Activated CD8-positive, alpha-beta memory T cell treated with anti-CD3 and anti-CD28 coated beads, Interleukin-2, amount 50 U/mL, for 1 hour (primary cell): ENCODE measurements at regions not wholly inside any gene's neighbourhood (a gene's known extent, or its start where the extent isn't known, plus 50 kb on each side); places are given as distances from the start of the nearest gene placed in this dataset.
"Not testable (repeated sequence)": the region's sequence is repeated elsewhere in the genome, so short reads cannot be mapped to it uniquely, and the experiment has no call there.

Experiments used
- DNase-seq: peaks from one replicate; pipeline ENCODE4 v3.0.0-alpha.2; 2020; ENCODE audit errors: extremely low read depth

GRCh38 chr12:91680864-91681263, 464.8 kb downstream of the BTG1 start:
- DNase-seq: no peak

- DNase-seq: no peak
Measured at GRCh38 chr12:91677556-91677955, 468.1 kb downstream of the BTG1 start.

- DNase-seq: no peak
Measured at GRCh38 chr12:91675401-91675800, 470.2 kb downstream of the BTG1 start.

- DNase-seq: no peak
Measured at GRCh38 chr12:91672130-91672529, 473.5 kb downstream of the BTG1 start.

- no peak for DNase-seq
Measured at GRCh38 chr12:91667694-91668093, 478.0 kb downstream of the BTG1 start.

GRCh38 chr12:91663744-91664143, 481.1 kb upstream of the DCN start:
- no peak for DNase-seq

GRCh38 chr12:91663310-91663709, 480.7 kb upstream of the DCN start:
- DNase-seq: no peak

GRCh38 chr12:91662021-91662420, 479.4 kb upstream of the DCN start:
- DNase-seq: no peak

- DNase-seq: no peak
Measured at GRCh38 chr12:91657032-91657431, 474.4 kb upstream of the DCN start.

- DNase-seq: no peak
Measured at GRCh38 chr12:91655966-91656365, 473.3 kb upstream of the DCN start.

- no peak for DNase-seq
Measured at GRCh38 chr12:91654087-91654486, 471.5 kb upstream of the DCN start.

GRCh38 chr12:91651728-91652127, 469.1 kb upstream of the DCN start:
- no peak for DNase-seq

- no peak for DNase-seq
Measured at GRCh38 chr12:91643763-91644162, 461.1 kb upstream of the DCN start.

GRCh38 chr12:91640021-91640420, 457.4 kb upstream of the DCN start:
- DNase-seq: no peak

- no peak for DNase-seq
Measured at GRCh38 chr12:91639327-91639726, 456.7 kb upstream of the DCN start.

- DNase-seq: no peak
Measured at GRCh38 chr12:91637789-91638624, 455.4 kb upstream of the DCN start.

GRCh38 chr12:91636721-91637120, 454.1 kb upstream of the DCN start:
- DNase-seq: no peak

GRCh38 chr12:91634386-91634713, 451.7 kb upstream of the DCN start:
- DNase-seq: not testable (repeated sequence)

GRCh38 chr12:91633734-91634357, 451.2 kb upstream of the DCN start:
- no peak for DNase-seq

GRCh38 chr12:91633206-91633605, 450.6 kb upstream of the DCN start:
- DNase-seq: no peak

- no peak for DNase-seq
Measured at GRCh38 chr12:91632042-91632786, 449.6 kb upstream of the DCN start.

- DNase-seq: no peak
Measured at GRCh38 chr12:91630596-91631293, 448.1 kb upstream of the DCN start.
